Testis (tissue), 2 donors: ENCODE measurements at regions not wholly inside any gene's neighbourhood (a gene's known extent, or its start where the extent isn't known, plus 50 kb on each side); places are given as distances from the start of the nearest gene placed in this dataset.

ENCODE experiments used
- DNase-seq: peaks from one replicate; pipeline ENCODE4 v3.0.0-alpha.2; 2019
- H3K27ac ChIP-seq, 2 donors: fragments of 200-600 bp; sonication (generic); one replicate each; pipeline ENCODE4 v1.5.1; 2019
- H3K27me3 ChIP-seq: fragments of 200-600 bp; sonication (generic); one replicate; pipeline ENCODE4 v1.5.1; 2019
- H3K36me3 ChIP-seq: fragments of 200-600 bp; sonication (generic); one replicate; pipeline ENCODE4 v1.5.1; 2017; ENCODE audit warnings: low read depth; ENCODE audit errors: missing control alignments
- H3K4me1 ChIP-seq: fragments of 200-600 bp; sonication (generic); one replicate; pipeline ENCODE4 v1.5.1; 2019
- H3K4me3 ChIP-seq, 2 donors: fragments of 200-600 bp; sonication (generic); one replicate each; pipeline ENCODE4 v1.5.1; 2017 to 2019
- H3K9me3 ChIP-seq: fragments of 200-600 bp; sonication (generic); one replicate; pipeline ENCODE4 v1.5.1; 2017
- CTCF ChIP-seq, 3 experiments: fragments of 450-650 bp in 2 of 3; fragments of 200-600 bp in 1 of 3; sonication (generic) in 1 of 3; IDR thresholded peaks; one replicate each; pipeline ENCODE4 v1.5.1; 2016 to 2019; ENCODE audit warnings: antibody characterized with exemption in 3 of 3, mild to moderate bottlenecking in 2 of 3, moderate library complexity in 1 of 3
- POLR2A ChIP-seq: fragments of 450-650 bp; IDR thresholded peaks from one replicate; pipeline ENCODE4 v1.6.1; 2017; ENCODE audit warnings: antibody characterized with exemption, mild to moderate bottlenecking, moderate library complexity
- WGBS, 2 donors: methylation state at CpG; one replicate each; pipeline ENCODE4 v1.1.5; 2018; 5-methylcytosine and 5-hydroxymethylcytosine counted together
- intact Hi-C: fragments of 100-400 bp; cut with DNase I; formaldehyde crosslinking; loops from one replicate; pipeline ENCODE4 v1.15.1; 2023; ENCODE audit warnings: low total_unique reads

- Histone ChIP-seq H3K4me1 (no peaks in the 10 kb centered on the region), H3K27me3 (no peaks in the 10 kb centered on the region), H3K36me3 (no peaks in the 10 kb centered on the region), H3K27ac (no peak overlapping the region), H3K9me3 (no peaks in the 10 kb centered on the region), H3K4me3 (no peak overlapping the region)
- TF ChIP-seq CTCF (IDR thresholded peaks at IDR 0.05) = no peak
- no peak for TF ChIP-seq POLR2A
- no peak for DNase-seq
- intact Hi-C loops = no loop called here
- 61 to 71% methylated on average over 8 of the region's 8 CpGs for WGBS, 2 donors
Measured at GRCh38 chr17:71187145-71187878, 933.5 kb upstream of the SOX9 start.

DNA sequence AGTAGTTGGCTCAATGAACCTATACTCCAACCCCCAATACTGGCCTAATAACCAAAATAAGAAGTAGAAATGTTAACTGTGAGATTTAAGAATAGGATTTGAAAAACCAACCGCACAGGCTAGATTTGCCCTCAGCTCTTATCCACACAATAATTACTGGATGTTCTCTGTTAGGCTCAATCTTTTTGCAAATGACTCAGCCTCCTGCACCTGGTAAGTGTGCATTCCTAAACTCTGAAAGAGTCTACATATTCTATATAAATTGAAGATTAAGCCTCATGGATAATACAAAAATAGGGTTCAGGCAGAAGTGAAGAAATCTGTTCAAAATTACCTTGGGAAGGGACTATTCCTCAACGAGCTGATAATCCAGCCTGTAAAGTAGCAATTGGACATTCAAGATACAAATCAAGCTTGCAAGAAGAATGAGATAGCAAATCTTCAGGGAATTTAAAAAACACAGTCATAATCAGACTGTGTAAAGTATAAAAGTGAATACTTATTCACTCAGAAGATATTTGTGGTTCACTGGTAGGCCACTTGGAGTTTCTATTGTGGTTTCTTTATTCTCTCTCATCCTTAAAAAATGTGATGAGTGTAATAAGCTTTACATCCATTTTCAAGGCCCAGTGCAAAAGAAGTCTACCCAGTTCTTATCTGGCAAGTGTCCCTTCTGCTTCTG, 931.9 kb upstream of the SOX9 start:
- H3K36me3 ChIP-seq = no peaks in the 10 kb centered on the region
- no peaks in the 10 kb centered on the region for H3K27me3 ChIP-seq
- no peak overlapping the region for H3K27ac ChIP-seq
- WGBS, 2 donors = 76 to 79% methylated on average over 2 of the region's 2 CpGs
- no peaks in the 10 kb centered on the region for H3K9me3 ChIP-seq
- intact Hi-C loops = no loop called here
- no peaks in the 10 kb centered on the region for H3K4me1 ChIP-seq
- no peak overlapping the region for H3K4me3 ChIP-seq
- TF ChIP-seq POLR2A (no peak), CTCF (IDR thresholded peaks at IDR 0.05) (no peak)
- DNase-seq = no peak

DNA sequence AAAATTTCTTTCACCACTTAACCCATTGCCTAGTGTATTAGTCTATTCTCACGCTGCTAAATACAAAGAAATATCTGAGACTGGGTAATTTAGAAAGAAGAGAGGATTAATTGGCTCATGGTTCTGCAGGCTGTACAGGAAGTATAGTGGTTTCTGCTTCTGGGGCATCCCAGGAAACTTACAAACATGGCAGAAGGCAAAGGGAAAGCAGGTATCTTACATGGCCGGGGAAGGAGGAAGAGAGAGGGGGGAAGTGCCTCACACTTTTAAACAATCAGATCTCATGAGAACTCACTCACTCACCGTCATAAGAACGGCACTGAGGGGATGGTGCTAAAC, 931.4 kb upstream of the SOX9 start:
- no peaks in the 10 kb centered on the region for H3K9me3 ChIP-seq
- H3K4me3 ChIP-seq = no peak overlapping the region
- no peaks in the 10 kb centered on the region for H3K4me1 ChIP-seq
- intact Hi-C loops = no loop called here
- no peak for TF ChIP-seq CTCF (IDR thresholded peaks at IDR 0.05)
- no peak for TF ChIP-seq POLR2A
- H3K27me3 ChIP-seq = no peaks in the 10 kb centered on the region
- no peaks in the 10 kb centered on the region for H3K36me3 ChIP-seq
- WGBS, 2 donors = 88 to 91% methylated on average over 4 of the region's 4 CpGs
- no peak for DNase-seq
- no peak overlapping the region for H3K27ac ChIP-seq

DNA sequence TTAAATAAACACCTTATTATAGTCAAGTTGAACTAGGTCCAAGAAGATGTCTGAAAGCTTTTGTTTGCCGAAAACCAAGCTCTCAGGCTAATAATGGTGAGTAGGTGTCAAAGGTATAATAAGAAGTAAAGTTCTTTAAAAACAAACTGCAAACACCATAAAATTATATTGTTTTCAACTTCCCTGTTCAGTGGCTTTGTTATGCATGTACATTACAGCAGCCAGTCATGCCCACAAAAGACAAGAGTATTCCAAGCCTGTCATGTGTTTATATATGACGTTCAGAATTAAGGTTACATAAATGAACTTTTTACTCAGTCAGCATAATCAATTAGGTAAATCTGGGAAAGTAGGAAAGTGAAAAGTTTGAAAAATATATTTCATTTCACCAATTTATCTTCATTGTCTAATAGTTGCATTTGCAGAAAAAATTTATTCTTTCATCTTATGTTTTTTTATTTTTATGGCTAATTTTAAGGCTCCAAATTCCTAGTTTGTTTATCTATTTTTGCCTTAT, 928.7 kb upstream of the SOX9 start:
- H3K9me3 ChIP-seq = no peaks in the 10 kb centered on the region
- H3K27ac ChIP-seq = no peak overlapping the region
- H3K27me3 ChIP-seq = no peaks in the 10 kb centered on the region
- H3K4me3 ChIP-seq = no peak overlapping the region
- DNase-seq = no peak
- 88 to 93% methylated on average over 2 of the region's 2 CpGs for WGBS, 2 donors
- no peaks in the 10 kb centered on the region for H3K36me3 ChIP-seq
- intact Hi-C loops = no loop called here
- TF ChIP-seq POLR2A = no peak
- TF ChIP-seq CTCF (IDR thresholded peaks at IDR 0.05) = no peak
- no peaks in the 10 kb centered on the region for H3K4me1 ChIP-seq
